GM23338 (cell line): ENCODE measurements at regions not wholly inside any gene's neighbourhood (a gene's known extent, or its start where the extent isn't known, plus 50 kb on each side); places are given as distances from the start of the nearest gene placed in this dataset.

Experiments
- ATAC-seq: fragments of 200-7000 bp; cut with Tn5 transposase; 3 replicates; pipeline ENCODE4 v1.9.1; 2020
- DNase-seq: peaks from one replicate; pipeline ENCODE4 v3.0.0-alpha.2; 2015; ENCODE audit warnings: low spot score
- H2AFZ ChIP-seq: fragments of 200-600 bp; sonication (generic); 2 replicates; pipeline ENCODE4 v1.8.0; 2016; ENCODE audit warnings: antibody characterized with exemption, mild to moderate bottlenecking, moderate library complexity
- H3F3A ChIP-seq: fragments of 200-600 bp; sonication (generic); replicated peaks from 2 replicates; pipeline ENCODE4 v1.8.0; 2017; ENCODE audit warnings: antibody characterized with exemption, mixed run types, low read depth
- H3K27ac ChIP-seq: fragments of 200-600 bp; sonication (generic); 2 replicates; pipeline ENCODE4 v1.6.1; 2016; ENCODE audit warnings: low read depth
- H3K27me3 ChIP-seq: fragments of 200-600 bp; sonication (generic); 2 replicates; pipeline ENCODE4 v1.8.0; 2016; ENCODE audit warnings: mild to moderate bottlenecking, mixed run types, moderate library complexity; ENCODE audit not compliant: insufficient read depth
- H3K36me3 ChIP-seq: fragments of 200-600 bp; sonication (generic); 2 replicates; pipeline ENCODE4 v1.8.0; 2016; ENCODE audit warnings: mild to moderate bottlenecking; ENCODE audit not compliant: insufficient read depth
- H3K4me1 ChIP-seq: fragments of 200-600 bp; sonication (generic); 2 replicates; pipeline ENCODE4 v1.8.0; 2016; ENCODE audit warnings: mild to moderate bottlenecking, moderate library complexity; ENCODE audit not compliant: insufficient read depth
- H3K4me2 ChIP-seq: fragments of 200-600 bp; sonication (generic); 2 replicates; pipeline ENCODE4 v1.7.1; 2017; ENCODE audit warnings: mixed run types
- H3K4me3 ChIP-seq: fragments of 200-600 bp; sonication (generic); 2 replicates; pipeline ENCODE4 v1.6.1; 2016; ENCODE audit warnings: mixed run types
- H3K79me2 ChIP-seq: fragments of 200-600 bp; sonication (generic); replicated peaks from 2 replicates; pipeline ENCODE4 v1.8.0; 2017; ENCODE audit warnings: mild to moderate bottlenecking; ENCODE audit not compliant: insufficient read depth
- H3K9me2 ChIP-seq: fragments of 200-600 bp; sonication (generic); 2 replicates; pipeline ENCODE4 v1.8.0; 2017; ENCODE audit not compliant: insufficient read depth
- H4K20me1 ChIP-seq: fragments of 200-600 bp; sonication (generic); replicated peaks from 2 replicates; pipeline ENCODE4 v1.8.0; 2017; ENCODE audit warnings: mild to moderate bottlenecking; ENCODE audit not compliant: insufficient read depth
- H3K27ac Mint-ChIP-seq: 2 replicates; pipeline ENCODE4 v1.8.0; 2020; ENCODE audit warnings: inconsistent platforms, mild to moderate bottlenecking, moderate library complexity, mixed read lengths
- H3K27me3 Mint-ChIP-seq: 3 replicates; pipeline ENCODE4 v1.8.0; 2022; ENCODE audit warnings: low read depth, mild to moderate bottlenecking, moderate library complexity, mixed read lengths, inconsistent platforms; ENCODE audit not compliant: insufficient read depth, poor library complexity
- H3K36me3 Mint-ChIP-seq: 3 replicates; pipeline ENCODE4 v1.8.0; 2021; ENCODE audit warnings: low read depth, mild to moderate bottlenecking, inconsistent platforms, moderate library complexity, mixed read lengths
- H3K4me1 Mint-ChIP-seq: 3 replicates; pipeline ENCODE4 v1.8.0; 2020; ENCODE audit warnings: mild to moderate bottlenecking, inconsistent platforms, mixed read lengths
- H3K4me3 Mint-ChIP-seq: 3 replicates; pipeline ENCODE4 v1.8.0; 2021; ENCODE audit warnings: moderate library complexity, mild to moderate bottlenecking, inconsistent platforms, mixed read lengths
- H3K9me3 Mint-ChIP-seq: 3 replicates; pipeline ENCODE4 v1.8.0; 2020; ENCODE audit warnings: moderate library complexity, mild to moderate bottlenecking, inconsistent platforms, mixed read lengths
- CREB1 ChIP-seq: fragments of 250-450 bp; sonication (Bioruptor Pico); IDR thresholded peaks from 2 replicates; pipeline ENCODE4 v1.5.0; 2020; ENCODE audit warnings: low read depth, mild to moderate bottlenecking, moderate library complexity
- ETS1 ChIP-seq: IDR thresholded peaks from 2 replicates; pipeline ENCODE4 v1.6.1; 2016; ENCODE audit warnings: antibody characterized with exemption
- EZH2 ChIP-seq: fragments of 200-600 bp; sonication (generic); IDR thresholded peaks from one replicate; pipeline ENCODE4 v1.8.0; 2017; ENCODE audit warnings: antibody characterized with exemption, mild to moderate bottlenecking, low read depth; ENCODE audit not compliant: unreplicated experiment
- JUNB ChIP-seq: IDR thresholded peaks from one replicate; pipeline ENCODE4 v1.6.1; 2016; ENCODE audit warnings: antibody characterized with exemption; ENCODE audit not compliant: unreplicated experiment
- POLR2AphosphoS5 ChIP-seq: IDR thresholded peaks from 2 replicates; pipeline ENCODE4 v1.6.1; 2016; ENCODE audit warnings: antibody characterized with exemption, low read depth
- REST ChIP-seq: IDR thresholded peaks from one replicate; pipeline ENCODE4 v1.6.1; 2018; ENCODE audit warnings: antibody characterized with exemption; ENCODE audit not compliant: unreplicated experiment
- STAT1 ChIP-seq: IDR thresholded peaks from one replicate; pipeline ENCODE4 v1.6.1; 2016; ENCODE audit warnings: antibody characterized with exemption; ENCODE audit not compliant: unreplicated experiment
- ZNF462 ChIP-seq: fragments of 250-450 bp; sonication (Bioruptor Pico); IDR thresholded peaks from 2 replicates; pipeline ENCODE4 v1.5.0; 2020; ENCODE audit warnings: mild to moderate bottlenecking, moderate library complexity

DNA sequence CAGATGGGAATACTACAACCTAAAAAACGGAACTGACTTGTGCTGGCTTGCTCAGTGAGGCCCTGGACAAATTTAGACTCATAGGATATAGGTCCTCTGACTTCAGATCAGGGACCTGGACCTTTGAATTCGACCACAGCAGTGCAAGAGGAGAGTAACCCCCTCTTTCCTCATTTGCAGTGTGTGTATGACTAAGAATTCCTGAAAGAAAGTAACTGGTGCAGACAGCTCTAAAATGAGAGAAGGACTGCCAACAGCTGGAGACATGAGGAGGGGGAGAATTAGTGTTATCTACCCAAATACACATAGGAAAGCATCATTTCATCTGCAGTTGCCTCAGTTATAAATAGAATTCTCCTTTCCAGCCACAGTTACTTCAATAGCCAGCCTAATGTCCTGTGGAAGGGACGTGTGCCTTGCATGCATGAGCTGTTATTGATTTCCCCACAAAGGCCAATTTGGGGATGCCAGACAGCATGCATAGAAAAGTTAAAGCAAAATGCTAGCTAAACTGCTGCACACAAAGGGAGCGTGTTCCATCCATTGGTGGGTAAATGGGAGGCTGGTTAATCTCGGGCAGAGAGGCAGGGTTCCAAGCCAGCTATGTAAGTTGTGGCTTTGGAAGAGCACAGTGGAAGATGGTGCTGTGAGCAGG lies 442.7 kb downstream of the CDK5RAP2 start (continued):
- no peak for TF ChIP-seq ZNF462 (CRISPR knock-in tag)
- no peak for TF ChIP-seq JUNB

GRCh38 chr9:120136696-120137095 lies 443.3 kb downstream of the CDK5RAP2 start:
- H3K9me3 Mint-ChIP-seq, result peaks cover 39% of the 10 kb centered on the region
- H3K36me3 Mint-ChIP-seq, result peaks cover 22% of the 10 kb centered on the region
- Histone ChIP-seq H3F3A (no peaks in the 10 kb centered on the region), H4K20me1 (no peaks in the 10 kb centered on the region), H3K4me2 (no peak overlapping the region), H3K27ac (no peak overlapping the region), H3K9me2 (peaks cover 4% of the 10 kb centered on the region; the same call in 1 of the 2 replicates), H3K79me2 (no peaks in the 10 kb centered on the region), H3K4me3 (no peak overlapping the region), H2AFZ (no peak overlapping the region), H3K4me1 (no peaks in the 10 kb centered on the region), H3K27me3 (no peaks in the 10 kb centered on the region), H3K36me3 (no peaks in the 10 kb centered on the region; the same call in 1 of the 2 replicates)
- DNase-seq (no peak), ATAC-seq (no peak)
- no peak overlapping the region for H3K27ac Mint-ChIP-seq
- no peak overlapping the region for H3K4me3 Mint-ChIP-seq
- peaks cover 4% of the 10 kb centered on the region for H3K27me3 Mint-ChIP-seq
- no peaks in the 10 kb centered on the region for H3K4me1 Mint-ChIP-seq
- TF ChIP-seq EZH2 (no peak), ETS1 (no peak), STAT1 (no peak), REST (no peak), POLR2AphosphoS5 (no peak), CREB1 (CRISPR knock-in tag) (no peak)
